ENCODE measurements at regions not wholly inside any gene's neighbourhood (a gene's known extent, or its start where the extent isn't known, plus 50 kb on each side); places are given as distances from the start of the nearest gene placed in this dataset.

DNA sequence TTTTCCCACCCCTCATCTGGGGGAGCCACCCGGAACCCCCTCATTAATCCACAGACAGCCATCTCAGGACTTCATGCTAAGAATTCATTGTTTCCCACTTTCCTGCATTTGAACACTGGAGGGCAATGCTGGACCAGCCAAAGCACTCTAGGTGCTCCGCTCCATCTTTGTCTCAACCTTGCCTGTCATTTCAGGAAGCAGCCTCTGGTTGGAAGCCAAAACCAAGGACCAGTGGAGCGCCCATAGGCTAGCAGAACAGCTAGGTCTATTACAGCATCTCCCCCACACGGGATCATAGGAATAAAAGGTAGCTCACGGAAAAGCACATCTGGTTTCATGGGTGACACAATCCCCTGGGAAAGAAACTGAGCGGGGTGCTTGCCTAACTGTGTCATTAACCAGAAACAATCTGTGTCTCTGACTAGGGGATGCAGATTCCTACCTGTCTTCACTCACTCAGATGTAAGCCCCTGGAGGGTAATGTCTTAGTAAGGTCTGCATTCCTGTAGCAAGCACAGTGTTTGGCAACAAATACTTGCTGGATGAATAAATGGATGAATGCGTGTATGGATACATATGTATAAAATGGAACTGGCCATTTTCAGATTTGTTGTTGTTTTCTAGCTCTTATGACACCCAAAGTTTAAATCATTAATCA is 197.0 kb downstream of the DAD1 start:
- TF ChIP-seq REST (IDR thresholded peaks at IDR 0.05; ENCODE audit: insufficient read depth in 1 of 2, low read depth in 2 of 2, low read length in 2 of 2) (no peak), SIN3A (IDR thresholded peaks at IDR 0.05; ENCODE audit: borderline replicate concordance, insufficient read depth, low read length) (no peak), POLR2AphosphoS5 (IDR thresholded peaks at IDR 0.05; ENCODE audit: low read depth, low read length) (no peak), FOXP2 (optimal IDR thresholded peaks at IDR 0.05; ENCODE audit: borderline replicate concordance, extremely low read depth, extremely low read length, insufficient read depth) (no peak), TAF1 (IDR thresholded peaks at IDR 0.05; ENCODE audit: borderline replicate concordance, insufficient read depth, low read length) (no peak)

GRCh38 chr14:22390824-22391461 is 198.1 kb downstream of the DAD1 start:
- no peak for TF ChIP-seq FOXP2 (optimal IDR thresholded peaks at IDR 0.05; ENCODE audit: borderline replicate concordance, extremely low read depth, extremely low read length, insufficient read depth)
- TF ChIP-seq SIN3A (IDR thresholded peaks at IDR 0.05; ENCODE audit: borderline replicate concordance, insufficient read depth, low read length), result no peak
- no peak for TF ChIP-seq REST (IDR thresholded peaks at IDR 0.05; ENCODE audit: insufficient read depth in 1 of 2, low read depth in 2 of 2, low read length in 2 of 2)
- no peak for TF ChIP-seq TAF1 (IDR thresholded peaks at IDR 0.05; ENCODE audit: borderline replicate concordance, insufficient read depth, low read length)
- no peak for TF ChIP-seq POLR2AphosphoS5 (IDR thresholded peaks at IDR 0.05; ENCODE audit: low read depth, low read length)

- TF ChIP-seq POLR2AphosphoS5 (IDR thresholded peaks at IDR 0.05; ENCODE audit: low read depth, low read length) (no peak), SIN3A (IDR thresholded peaks at IDR 0.05; ENCODE audit: borderline replicate concordance, insufficient read depth, low read length) (no peak), TAF1 (IDR thresholded peaks at IDR 0.05; ENCODE audit: borderline replicate concordance, insufficient read depth, low read length) (no peak), REST (IDR thresholded peaks at IDR 0.05; ENCODE audit: insufficient read depth in 1 of 2, low read depth in 2 of 2, low read length in 2 of 2) (no peak), FOXP2 (optimal IDR thresholded peaks at IDR 0.05; ENCODE audit: borderline replicate concordance, extremely low read depth, extremely low read length, insufficient read depth) (no peak)
Observed at GRCh38 chr14:22390195-22390594, 198.8 kb downstream of the DAD1 start.

DNA sequence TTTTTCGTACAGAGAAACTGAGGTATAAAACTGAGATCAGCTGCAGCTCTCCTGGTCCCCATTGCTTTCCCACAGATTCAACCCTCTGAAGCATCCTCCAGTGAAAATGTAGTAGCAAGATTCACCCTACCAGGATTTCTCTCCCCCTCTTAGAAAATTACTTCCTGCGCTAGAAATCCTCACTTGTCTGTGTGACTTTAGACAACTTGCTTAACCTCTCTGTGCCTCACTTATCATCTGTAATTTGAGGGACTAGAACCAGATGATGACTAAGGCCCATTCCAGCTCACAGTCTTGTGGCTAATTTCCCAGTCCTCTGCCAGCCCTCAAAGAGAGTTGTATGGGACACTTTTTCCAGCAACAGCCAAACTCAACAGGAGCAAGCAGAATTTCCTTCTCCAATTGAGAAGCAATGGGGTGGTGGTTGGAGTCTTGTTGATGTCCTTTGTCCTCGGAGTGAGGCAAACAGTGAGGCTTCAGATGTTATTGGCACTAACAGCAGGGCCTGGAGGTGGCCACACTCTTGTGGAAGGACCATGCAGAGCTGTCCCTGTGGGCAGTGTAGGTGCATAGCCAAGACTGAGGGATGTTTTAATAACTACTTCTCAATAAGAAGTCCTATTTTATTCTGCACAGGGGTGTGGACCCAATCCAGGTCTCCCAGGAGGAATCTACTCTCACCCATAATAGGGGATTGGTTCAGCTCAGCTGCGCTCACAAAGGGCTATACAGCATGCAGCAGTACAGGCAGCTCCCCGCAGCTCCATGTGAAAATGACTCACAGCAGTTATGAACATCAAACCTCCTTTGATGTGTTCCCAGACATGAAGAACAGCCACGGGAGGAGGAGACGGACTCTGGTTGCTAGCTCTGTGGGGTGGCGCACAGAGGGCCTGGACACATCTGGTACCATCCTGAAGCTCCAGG is 200.1 kb downstream of the DAD1 start:
- no peak for TF ChIP-seq TAF1 (IDR thresholded peaks at IDR 0.05; ENCODE audit: borderline replicate concordance, insufficient read depth, low read length)
- no peak for TF ChIP-seq FOXP2 (optimal IDR thresholded peaks at IDR 0.05; ENCODE audit: borderline replicate concordance, extremely low read depth, extremely low read length, insufficient read depth)
- no peak for TF ChIP-seq REST (IDR thresholded peaks at IDR 0.05; ENCODE audit: insufficient read depth in 1 of 2, low read depth in 2 of 2, low read length in 2 of 2)
- no peak for TF ChIP-seq SIN3A (IDR thresholded peaks at IDR 0.05; ENCODE audit: borderline replicate concordance, insufficient read depth, low read length)
- no peak for TF ChIP-seq POLR2AphosphoS5 (IDR thresholded peaks at IDR 0.05; ENCODE audit: low read depth, low read length)

Measured in PFSK-1 (cell line).